ENCODE measurements at regions not wholly inside any gene's neighbourhood (a gene's known extent, or its start where the extent isn't known, plus 50 kb on each side); places are given as distances from the start of the nearest gene placed in this dataset.

- Histone ChIP-seq H3K27ac (no peak overlapping the region), H3K36me3 (no peaks in the 10 kb centered on the region), H3K9me3 (peaks cover 0 to 5% (median 0%) of the 10 kb centered on the region in 8 donors), H3K4me3 (no peak overlapping the region), H3K4me1 (no peaks in the 10 kb centered on the region), H3K27me3 (replicated peaks in 1 of 7) (no peaks in the 10 kb centered on the region)
- intact Hi-C loops (cut with DNase I; ENCODE audit: low total_unique reads): no loop called here
- WGBS, 5 donors: 87 to 92% (median 89%) methylated on average over 5 of the region's 5 CpGs
- no peak for TF ChIP-seq CTCF (IDR thresholded peaks at IDR 0.05 in 8 of 11, conservative IDR thresholded peaks at IDR 0.05 in 3 of 11)
- TF ChIP-seq POLR2AphosphoS5 (IDR thresholded peaks at IDR 0.05): no peak
- TF ChIP-seq POLR2A (IDR thresholded peaks at IDR 0.05): no peak
- no peak for DNase-seq
Measured at GRCh38 chr4:181656748-181657147, 586.5 kb upstream of the TENM3 start.

GRCh38 chr4:181659202-181659601 lies 584.0 kb upstream of the TENM3 start:
- no peak for DNase-seq
- Histone ChIP-seq H3K4me1 (no peaks in the 10 kb centered on the region), H3K4me3 (no peak overlapping the region), H3K27me3 (replicated peaks in 1 of 7) (no peaks in the 10 kb centered on the region), H3K9me3 (peaks cover 0 to 5% (median 0%) of the 10 kb centered on the region in 8 donors), H3K36me3 (no peaks in the 10 kb centered on the region), H3K27ac (no peak overlapping the region)
- TF ChIP-seq POLR2A (IDR thresholded peaks at IDR 0.05): no peak
- TF ChIP-seq POLR2AphosphoS5 (IDR thresholded peaks at IDR 0.05): no peak
- TF ChIP-seq CTCF (IDR thresholded peaks at IDR 0.05 in 8 of 11, conservative IDR thresholded peaks at IDR 0.05 in 3 of 11): no peak
- 50 to 81% (median 59%) methylated on average over 3 of the region's 3 CpGs for WGBS, 5 donors
- intact Hi-C loops (cut with DNase I; ENCODE audit: low total_unique reads): no loop called here

- WGBS, 5 donors: 80 to 86% (median 84%) methylated on average over 6 of the region's 6 CpGs
- intact Hi-C loops (cut with DNase I; ENCODE audit: low total_unique reads): no loop called here
Measured at GRCh38 chr4:181659876-181660275, 583.3 kb upstream of the TENM3 start.

GRCh38 chr4:181661090-181661489 lies 582.1 kb upstream of the TENM3 start:
- intact Hi-C loops (cut with DNase I; ENCODE audit: low total_unique reads): no loop called here
- H3K27ac ChIP-seq: no peak overlapping the region
- TF ChIP-seq CTCF (IDR thresholded peaks at IDR 0.05 in 8 of 11, conservative IDR thresholded peaks at IDR 0.05 in 3 of 11) (no peak), POLR2A (IDR thresholded peaks at IDR 0.05) (no peak), POLR2AphosphoS5 (IDR thresholded peaks at IDR 0.05) (no peak)
- H3K36me3 ChIP-seq: no peaks in the 10 kb centered on the region
- no peak overlapping the region for H3K4me3 ChIP-seq
- no peaks in the 10 kb centered on the region for H3K4me1 ChIP-seq
- peaks cover 0 to 4% (median 0%) of the 10 kb centered on the region in 8 donors for H3K9me3 ChIP-seq
- 80 to 85% (median 81%) methylated on average over 4 of the region's 4 CpGs for WGBS, 5 donors
- no peaks in the 10 kb centered on the region for H3K27me3 ChIP-seq (replicated peaks in 1 of 7)
- DNase-seq: no peak

More at GRCh38 chr4:181659876-181660275, 583.3 kb upstream of the TENM3 start:
- Histone ChIP-seq H3K9me3 (peaks cover 0 to 5% (median 0%) of the 10 kb centered on the region in 8 donors), H3K4me1 (no peaks in the 10 kb centered on the region), H3K27ac (no peak overlapping the region), H3K27me3 (replicated peaks in 1 of 7) (no peaks in the 10 kb centered on the region), H3K4me3 (no peak overlapping the region), H3K36me3 (no peaks in the 10 kb centered on the region)
- TF ChIP-seq POLR2A (IDR thresholded peaks at IDR 0.05): no peak
- no peak for TF ChIP-seq CTCF (IDR thresholded peaks at IDR 0.05 in 8 of 11, conservative IDR thresholded peaks at IDR 0.05 in 3 of 11)
- TF ChIP-seq POLR2AphosphoS5 (IDR thresholded peaks at IDR 0.05): no peak
- no peak for DNase-seq
